GM19025 (cell line): ENCODE measurements at regions not wholly inside any gene's neighbourhood (a gene's known extent, or its start where the extent isn't known, plus 50 kb on each side); places are given as distances from the start of the nearest gene placed in this dataset.
"Not testable (repeated sequence)": the region's sequence is repeated elsewhere in the genome, so short reads cannot be mapped to it uniquely, and the experiment has no call there.

Experiments
- ATAC-seq: cut with Tn5 transposase; IDR thresholded peaks from one replicate; pipeline ENCODE4 v1.9.1; 2021; ENCODE audit warnings: mild to moderate bottlenecking, low read depth, moderate library complexity; ENCODE audit not compliant: unreplicated experiment

DNA sequence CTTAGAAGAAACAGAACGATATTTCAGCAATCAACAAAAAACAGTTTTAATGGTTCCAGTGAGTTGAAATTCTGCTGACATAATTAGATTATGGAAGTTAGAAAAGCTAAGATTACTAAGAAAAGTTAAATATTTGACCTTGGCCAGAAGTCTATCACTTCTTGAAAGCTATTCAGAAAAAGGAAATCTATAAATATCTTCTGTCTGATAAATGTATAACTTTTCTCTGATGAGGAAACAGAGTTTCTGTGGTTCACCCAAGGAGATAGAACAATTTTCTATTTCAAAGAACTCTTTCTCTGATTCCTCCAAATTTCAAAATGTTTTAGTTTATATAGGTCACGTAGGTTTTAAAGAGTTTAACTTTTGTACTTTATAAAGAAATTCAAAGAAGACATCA lies 438.4 kb upstream of the CHORDC1 start:
- ATAC-seq = peak; percentile 85

DNA sequence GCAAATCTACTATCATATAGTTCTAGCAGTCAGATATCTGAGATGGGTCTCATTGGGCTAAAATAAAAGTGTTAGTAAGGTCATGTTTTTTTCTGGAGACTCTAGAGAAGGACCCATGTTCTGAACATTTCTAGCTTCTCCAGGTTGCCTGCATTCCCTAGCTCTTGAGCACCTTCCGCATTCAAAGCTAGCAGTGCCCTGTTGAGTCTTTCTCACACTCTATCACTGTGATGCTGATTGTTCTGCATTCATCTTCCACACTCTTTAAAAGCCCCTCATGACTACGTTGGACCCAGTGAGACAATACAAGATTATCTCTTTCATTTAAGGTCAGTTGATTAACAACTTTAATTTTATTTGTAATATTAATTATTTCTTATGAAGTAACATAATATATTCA lies 433.3 kb upstream of the CHORDC1 start:
- ATAC-seq = no peak

DNA sequence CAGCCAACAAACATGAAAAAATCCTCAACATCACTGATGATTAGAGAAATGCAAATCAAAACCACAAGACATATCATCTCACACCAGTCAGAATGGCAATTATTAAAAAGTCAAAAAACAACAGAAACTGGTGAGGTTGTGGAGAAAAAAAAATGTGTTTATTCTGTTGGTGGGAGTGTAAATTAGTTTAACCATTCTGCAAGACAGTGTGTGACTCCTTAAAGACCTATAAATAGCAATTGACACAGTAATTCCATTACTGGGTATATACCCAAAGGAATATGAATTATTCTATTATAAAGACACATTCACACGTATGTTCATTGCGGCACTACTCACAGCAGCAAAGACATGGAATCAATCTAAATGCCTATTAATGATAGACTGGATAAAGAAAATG lies 427.3 kb upstream of the CHORDC1 start:
- no peak for ATAC-seq

DNA sequence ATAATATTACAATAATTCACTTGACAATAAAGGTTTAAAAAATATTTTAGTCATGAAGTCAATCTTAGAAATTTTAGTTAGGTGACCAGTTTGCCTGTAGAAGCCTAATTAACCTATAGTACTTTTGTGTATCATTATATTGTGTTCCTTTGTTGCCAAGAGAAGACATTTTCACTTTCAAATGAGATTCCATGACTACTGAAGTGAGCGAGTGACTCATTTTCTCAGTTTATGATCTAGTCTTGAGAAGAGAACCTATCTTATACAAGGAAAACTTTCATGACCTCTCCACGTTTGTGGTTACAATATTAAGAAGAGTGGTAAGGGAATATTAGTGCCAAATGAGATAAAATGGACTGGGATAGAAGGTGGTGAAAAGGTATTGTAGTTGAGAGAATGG lies 423.9 kb upstream of the CHORDC1 start:
- ATAC-seq = no peak

DNA sequence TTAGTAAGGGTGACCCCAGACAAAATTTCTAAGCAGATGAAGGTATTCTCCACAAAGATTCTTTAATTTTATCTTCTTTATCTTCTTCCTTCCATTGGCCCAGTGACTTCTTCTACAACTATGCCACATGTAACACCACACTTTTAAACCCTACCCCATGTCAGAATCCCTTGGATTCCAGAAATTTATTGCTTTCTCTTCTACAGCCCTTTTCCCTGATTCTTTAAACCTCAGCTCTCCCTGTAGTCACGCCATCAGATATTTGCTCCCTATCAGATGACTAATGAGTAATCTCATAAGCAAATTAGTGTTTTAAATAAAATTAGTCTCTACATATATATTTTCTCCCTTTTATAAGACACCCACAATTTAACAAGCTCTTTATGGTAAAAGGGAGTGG lies 423.4 kb upstream of the CHORDC1 start:
- no peak for ATAC-seq

DNA sequence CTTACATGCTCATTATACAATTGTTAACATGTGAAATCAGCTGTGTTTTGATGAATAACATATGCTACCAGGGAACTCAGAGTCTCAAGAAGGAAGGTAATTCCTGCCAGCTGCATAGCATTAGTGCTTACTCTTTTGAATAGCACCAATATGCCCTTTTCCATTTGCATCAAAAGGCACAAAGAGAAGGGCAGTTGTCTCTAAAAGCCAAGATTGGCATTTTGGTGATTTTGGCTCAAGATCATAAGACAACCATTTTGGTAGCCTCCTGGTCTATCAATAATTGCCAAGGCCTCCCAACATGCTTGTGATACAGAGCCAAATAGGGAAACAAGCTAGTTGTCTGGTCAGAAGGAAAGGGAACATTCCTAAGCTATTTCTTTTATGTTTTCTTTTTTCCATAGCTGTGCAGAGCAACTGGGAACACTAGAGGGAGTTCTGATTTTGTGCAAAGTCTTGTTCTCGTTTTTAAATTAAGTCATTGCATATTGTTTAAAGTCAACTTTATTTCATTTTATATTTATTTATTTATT lies 416.7 kb upstream of the CHORDC1 start:
- ATAC-seq = no peak

DNA sequence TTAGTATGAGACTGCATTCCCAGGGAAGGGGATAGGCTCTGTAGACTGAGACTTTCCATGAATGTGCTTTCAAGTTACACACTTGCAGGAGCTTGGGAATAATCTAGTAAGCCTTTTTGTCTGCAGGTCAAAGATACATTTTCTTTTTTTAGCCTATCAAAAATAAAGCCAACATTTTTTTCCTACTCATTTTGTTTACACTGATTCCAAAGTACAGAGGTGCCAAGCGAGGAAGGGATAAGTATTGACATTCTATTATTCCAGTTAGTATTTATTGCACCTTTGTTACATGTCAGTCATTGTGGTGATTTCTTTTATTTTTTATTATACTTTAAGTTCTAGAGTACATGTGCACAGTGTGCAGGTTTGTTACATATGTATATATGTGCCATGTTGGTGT lies 413.0 kb upstream of the CHORDC1 start:
- no peak for ATAC-seq

DNA sequence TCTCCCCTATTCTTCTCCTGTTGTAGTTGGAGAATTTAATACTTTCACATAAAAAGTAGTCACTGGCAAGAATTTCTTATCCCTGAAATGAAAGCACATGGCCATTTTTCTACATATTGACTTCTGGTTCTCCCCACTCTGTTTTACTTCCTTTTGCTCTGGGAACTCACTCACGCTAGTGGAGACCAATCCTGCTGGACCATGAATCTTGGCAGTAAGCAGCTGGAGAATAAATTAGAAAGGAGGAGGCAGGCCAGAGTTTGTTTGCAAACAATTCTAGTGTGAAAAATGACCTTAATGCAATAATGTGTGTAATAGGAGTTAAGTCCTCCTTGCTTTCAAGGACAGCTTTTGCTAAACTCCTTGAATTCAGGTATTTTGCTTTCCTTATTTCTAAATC lies 412.3 kb upstream of the CHORDC1 start:
- ATAC-seq = no peak

DNA sequence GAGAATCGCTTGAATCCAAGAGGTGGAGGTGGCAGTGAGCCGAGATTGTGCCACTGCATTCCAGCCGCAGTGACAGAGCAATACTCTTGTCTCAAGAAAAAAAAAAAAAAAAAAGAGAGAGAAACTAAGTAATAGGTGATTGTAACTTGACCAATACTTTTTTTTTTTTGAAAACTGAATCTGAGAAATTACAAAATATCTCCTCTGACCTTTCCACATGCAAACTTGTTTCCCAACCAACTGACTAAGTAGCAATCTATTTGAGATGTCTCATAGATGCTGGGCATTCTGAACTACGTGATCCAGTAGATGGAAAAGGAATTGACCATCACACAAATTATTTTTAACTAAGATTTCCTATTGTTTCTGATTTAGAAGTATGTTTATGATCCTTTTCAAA lies 407.3 kb upstream of the CHORDC1 start:
- ATAC-seq = no peak

DNA sequence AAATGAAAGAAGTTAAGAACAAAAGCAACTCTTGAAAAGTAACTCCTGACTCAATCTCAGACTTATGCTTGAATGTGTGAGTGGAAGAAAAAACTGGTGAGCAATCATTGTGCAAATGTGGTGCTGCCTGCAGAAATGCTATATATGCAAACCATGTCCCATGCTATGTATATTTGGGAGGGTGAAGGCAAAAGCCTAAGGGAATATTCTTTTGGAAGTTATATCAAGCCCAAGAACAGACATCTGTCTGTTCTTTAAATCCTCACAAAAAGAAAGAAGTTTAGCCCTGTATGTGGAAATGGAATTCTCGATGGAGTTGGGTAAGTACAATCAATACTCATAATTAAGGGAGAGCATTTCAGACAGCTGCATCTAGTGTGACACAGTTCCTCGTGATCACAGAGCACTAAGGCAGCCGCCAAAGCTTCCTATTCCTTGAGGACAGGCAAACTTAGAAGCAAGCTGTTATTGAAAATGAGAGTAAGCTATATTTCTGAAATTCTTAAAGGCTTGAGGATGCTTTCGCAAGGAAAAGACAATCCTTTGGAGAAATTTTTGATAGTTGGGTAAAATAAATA lies 406.5 kb upstream of the CHORDC1 start:
- ATAC-seq = no peak

DNA sequence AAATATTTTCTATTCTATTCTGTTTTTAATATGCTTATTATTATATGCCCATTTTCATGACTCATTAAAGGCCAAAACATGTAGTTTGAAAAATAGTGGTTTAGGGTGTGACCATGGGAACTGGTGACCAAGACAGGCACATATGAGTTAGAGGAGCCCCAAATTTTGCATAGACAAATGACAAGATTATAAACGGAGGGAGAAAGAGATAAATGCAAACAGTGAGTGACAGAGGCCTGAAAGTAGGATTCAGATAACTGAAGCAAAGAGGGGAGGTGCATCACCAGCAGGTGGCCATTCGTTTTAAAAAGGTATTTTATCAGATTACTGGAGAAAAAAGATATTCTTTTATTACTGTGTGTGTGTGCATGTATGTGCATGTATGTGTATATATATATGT lies 391.5 kb upstream of the CHORDC1 start:
- ATAC-seq = no peak

DNA sequence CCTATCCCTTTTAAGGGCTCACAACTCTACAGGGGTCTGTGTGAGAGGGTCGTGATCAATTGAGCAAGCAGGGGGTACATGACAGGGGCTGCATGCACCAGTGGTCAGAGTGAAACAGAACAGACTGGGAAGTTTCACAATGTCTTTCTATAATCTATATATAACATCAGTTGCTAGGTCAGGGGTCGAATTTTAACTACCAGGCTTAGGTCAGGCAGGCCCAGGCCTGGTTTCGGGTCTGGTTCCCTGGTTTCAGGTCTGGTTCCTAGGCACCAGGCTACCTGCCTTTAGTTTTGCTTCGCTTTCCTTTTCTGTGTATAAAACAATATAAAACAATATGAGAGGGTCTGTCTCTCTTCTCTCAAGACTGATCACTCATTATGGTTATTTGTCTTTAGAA lies 390.2 kb upstream of the CHORDC1 start:
- ATAC-seq = not testable (repeated sequence)

DNA sequence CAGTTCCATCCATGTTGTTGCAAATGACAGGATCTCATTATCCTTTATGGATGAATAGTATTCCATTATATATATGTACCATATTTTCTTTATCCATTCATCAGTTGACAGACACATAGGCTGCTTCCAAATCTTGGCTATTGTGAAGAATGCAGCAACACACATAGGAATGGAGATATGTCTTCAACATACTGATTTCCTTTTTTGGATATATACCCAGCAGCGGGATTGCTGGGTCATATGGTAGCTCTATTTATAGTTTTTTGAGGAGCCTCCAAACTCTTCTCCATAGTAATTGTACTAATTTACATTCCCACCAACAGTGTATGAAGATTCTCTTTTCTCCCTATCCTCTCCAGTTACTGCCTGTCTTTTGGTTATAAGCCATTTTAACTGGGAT lies 383.9 kb upstream of the CHORDC1 start:
- ATAC-seq = no peak

DNA sequence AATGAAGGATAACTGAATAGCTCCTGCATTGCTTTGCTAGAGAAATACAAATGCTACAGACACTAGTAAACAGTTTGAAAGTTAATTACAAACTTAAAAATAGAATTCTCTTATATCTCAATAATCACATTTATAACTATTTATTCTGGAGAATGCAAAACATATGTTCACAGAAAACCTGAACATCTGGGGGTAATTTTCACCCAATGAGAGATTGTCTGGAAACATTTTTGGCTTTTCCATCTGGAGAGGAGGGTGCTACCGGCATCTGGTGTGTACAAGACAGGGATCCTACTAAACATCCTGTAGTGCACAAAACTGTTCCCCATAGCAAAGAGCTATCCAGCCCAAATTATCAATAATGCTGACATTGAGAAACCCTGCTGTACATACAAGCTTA lies 378.4 kb upstream of the CHORDC1 start:
- no peak for ATAC-seq

DNA sequence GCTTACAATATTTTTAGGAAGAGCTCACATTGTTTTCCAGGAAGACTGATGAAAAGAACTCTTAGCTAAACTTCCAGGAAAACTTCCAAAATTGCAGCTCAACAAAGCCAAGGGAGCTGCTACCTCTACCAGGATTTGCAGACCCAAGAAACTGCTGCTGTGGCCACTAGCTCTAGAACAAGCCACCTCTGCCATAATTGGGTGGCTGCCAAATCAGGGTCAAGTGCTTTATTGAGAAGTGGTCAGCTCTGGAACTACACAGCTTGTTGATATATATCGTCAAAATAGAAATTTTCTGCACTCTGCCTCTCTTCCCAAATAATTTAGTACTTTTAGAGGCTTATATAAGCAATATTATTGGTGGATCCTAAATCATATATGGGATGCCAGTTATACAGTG lies 371.8 kb upstream of the CHORDC1 start:
- ATAC-seq = no peak

DNA sequence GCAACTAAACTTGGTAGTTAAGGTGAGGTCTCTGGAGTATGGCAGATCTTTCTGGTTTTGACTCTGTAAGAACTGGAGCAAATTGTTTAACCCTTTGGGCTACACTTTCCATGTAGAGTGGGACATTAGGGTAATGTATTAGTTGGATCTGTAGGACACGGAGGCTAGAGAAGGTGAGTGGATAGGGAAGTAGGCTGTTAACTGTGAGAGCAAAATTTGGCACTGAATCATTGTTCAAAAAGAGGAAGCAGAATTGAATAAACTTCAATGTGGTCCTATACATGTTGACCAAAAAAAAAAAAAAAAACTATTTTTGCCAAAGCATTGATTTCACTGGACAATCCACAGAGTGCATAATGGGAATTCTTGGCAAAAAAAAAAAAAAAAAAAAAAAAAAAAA lies 370.2 kb upstream of the CHORDC1 start:
- no peak for ATAC-seq

DNA sequence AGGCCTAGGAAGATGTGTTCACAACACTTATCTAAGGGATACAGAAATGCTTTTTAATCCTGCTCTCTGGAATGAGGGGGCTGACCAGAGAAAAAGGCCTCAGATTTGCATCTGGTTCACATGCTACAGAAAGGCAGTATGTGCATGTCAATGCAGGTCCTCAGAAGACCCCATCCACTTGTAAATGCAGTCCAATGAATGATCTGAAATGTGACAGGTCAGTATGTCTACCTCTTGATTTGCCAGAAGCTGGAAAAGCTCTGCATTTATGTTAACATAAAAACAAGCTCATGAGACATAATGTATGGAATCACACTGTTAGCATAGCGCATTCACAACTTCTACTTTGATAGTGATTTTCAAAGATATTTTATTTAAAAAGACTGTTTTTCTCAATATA lies 367.4 kb upstream of the CHORDC1 start:
- ATAC-seq = no peak

DNA sequence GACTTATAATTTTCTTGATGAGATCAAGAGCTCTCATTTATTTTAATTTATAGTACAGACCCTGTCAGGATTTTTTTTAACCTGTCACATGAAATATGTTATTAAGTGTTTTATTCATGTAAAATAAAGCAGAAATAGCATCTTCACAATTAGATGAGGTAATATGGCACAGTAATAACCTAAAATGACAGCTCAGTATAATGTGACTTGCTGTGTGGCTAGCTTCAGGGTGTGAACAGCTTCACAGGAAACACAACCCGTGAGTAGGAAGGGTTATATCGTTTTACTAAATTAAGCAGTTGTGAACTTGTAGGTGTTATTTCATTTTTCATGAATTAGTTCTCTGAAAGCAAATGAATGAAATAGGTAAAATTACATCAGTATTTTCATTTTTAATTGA lies 366.9 kb upstream of the CHORDC1 start:
- no peak for ATAC-seq

DNA sequence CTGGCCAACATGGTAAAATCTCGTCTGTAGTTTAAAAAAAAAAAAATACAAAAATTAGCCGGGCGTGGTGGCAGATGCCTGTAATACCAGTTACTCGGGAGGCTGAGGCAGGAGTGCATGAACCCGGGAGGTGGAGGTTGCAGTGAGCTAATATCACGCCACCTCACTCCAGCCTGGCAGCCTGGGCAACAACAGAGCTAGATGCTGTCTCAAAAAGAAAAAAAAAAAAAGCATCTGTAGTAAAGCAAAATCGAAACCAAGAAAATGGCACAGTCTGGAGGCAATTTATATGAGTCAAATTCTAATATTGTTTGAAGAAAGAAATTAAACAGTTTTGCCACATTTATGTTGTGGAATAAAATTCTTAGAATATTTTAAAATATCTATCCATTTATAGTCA lies 365.0 kb upstream of the CHORDC1 start:
- ATAC-seq = no peak

DNA sequence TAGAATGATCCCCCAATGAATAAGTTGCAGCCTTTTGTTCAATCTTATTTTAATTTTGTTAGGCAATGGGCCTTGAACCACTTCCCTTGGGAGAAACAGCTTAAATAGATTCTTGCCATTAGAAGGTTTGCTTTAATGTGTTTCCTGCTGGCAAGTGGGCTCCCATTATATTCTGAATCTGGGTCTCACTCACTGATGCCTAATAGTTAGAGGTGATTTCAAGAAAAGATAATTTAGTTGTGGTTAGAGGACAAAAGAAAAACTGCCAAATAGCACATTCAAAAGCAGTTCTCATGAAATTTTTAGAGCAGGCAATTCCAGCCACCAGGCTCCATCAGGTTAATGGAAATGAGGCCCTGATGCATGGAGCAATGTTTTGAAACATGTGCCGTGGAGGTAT lies 362.6 kb upstream of the CHORDC1 start:
- ATAC-seq = no peak

DNA sequence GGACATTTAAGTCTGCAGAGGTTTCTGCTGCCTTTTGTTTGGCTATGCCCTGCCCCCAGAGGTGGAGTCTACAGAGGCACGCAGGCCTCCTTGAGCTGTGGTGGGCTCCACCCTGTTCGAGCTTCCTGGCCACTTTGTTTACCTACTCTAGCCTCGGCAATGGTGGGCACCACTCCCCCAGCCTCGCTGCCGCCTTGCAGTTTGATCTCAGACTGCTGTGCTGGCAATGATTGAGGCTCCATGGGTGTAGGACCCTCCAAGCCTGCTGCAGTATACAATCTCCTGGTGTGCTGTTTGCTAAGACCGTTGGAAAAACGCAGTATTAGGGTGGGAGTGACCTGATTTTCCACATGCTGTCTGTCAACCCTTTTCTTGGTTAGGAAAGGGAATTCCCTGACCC lies 360.1 kb upstream of the CHORDC1 start:
- ATAC-seq = not testable (repeated sequence)

DNA sequence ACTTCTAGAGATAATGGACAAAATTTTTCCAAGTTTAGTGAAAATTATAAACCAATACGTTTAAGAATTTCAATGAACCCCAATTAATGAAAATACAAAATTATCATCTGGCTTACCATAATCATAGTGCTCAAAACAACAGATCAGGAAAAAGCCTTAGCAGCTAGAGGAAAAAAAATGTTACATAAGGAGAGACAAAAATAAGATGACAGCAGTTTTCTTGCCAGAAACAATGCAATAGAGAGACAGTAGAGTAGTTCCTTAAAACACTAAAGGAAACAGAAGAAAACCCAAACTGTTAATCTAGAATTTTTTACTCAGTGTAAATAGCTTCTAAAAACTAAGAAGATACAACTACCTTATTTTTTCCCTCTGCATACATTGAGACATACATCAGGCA lies 341.7 kb upstream of the CHORDC1 start:
- no peak for ATAC-seq

DNA sequence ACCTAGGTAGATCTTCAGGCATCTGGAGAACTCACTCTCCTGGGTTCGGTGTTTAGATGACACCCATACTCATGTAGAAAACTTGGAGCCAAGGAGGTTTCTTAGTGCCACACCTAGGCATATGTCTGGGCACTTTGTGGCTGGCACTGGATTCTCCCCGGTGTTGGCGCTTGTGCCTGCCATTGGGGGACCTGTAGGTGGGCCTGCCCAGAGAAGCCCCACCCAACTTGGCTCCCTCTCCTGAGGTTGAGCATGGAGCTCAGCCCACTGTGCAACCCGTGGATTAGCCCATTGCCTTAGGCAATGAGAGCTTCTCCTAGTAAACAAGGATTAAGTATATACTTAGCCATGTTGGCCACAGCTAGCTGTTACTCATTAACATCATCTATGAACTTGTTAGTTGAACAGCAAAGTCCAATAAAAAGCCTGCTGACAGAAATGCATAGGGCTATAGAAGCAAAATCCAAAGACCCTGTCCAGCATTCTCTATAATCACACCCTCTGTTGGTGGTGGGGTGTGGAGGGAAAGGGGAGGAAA lies 335.5 kb upstream of the CHORDC1 start:
- ATAC-seq = no peak
